ENCODE measurements at regions not wholly inside any gene's neighbourhood (a gene's known extent, or its start where the extent isn't known, plus 50 kb on each side); places are given as distances from the start of the nearest gene placed in this dataset.

- H2AFZ ChIP-seq (ENCODE audit: low read length): no peak overlapping the region
- no peak overlapping the region for H3K4me2 ChIP-seq (ENCODE audit: low read depth, low read length, poor library complexity, severe bottlenecking)
- no peaks in the 10 kb centered on the region for H3K27me3 ChIP-seq (ENCODE audit: insufficient read depth, low read length, poor library complexity, severe bottlenecking)
Observed at GRCh38 chr15:69994429-69995205, 103.1 kb downstream of the TLE3 start.

GRCh38 chr15:69996321-69997160 lies 101.2 kb downstream of the TLE3 start:
- no peak overlapping the region for H2AFZ ChIP-seq (ENCODE audit: low read length)
- no peak for TF ChIP-seq EZH2phosphoT487 (IDR thresholded peaks at IDR 0.05; ENCODE audit: borderline replicate concordance)
- TF ChIP-seq CTCF (conservative IDR thresholded peaks at IDR 0.05; ENCODE audit: low read length): no peak
- no peaks in the 10 kb centered on the region for H3F3A ChIP-seq (ENCODE audit: low read depth)
- no peaks in the 10 kb centered on the region for H3K4me1 ChIP-seq (ENCODE audit: insufficient read depth, low read length, poor library complexity, severe bottlenecking)
- H3K4me2 ChIP-seq (ENCODE audit: low read depth, low read length, poor library complexity, severe bottlenecking): no peak overlapping the region
- no peaks in the 10 kb centered on the region for H3K36me3 ChIP-seq (ENCODE audit: insufficient read depth, low read length)
- H3K9me3 ChIP-seq (ENCODE audit: insufficient read depth, low read depth, low read length): no peaks in the 10 kb centered on the region
- H3K79me2 ChIP-seq (ENCODE audit: insufficient read depth, low read length): no peaks in the 10 kb centered on the region
- no peaks in the 10 kb centered on the region for H3K9me2 ChIP-seq (replicated peaks; ENCODE audit: low read depth, low read length)
- no peaks in the 10 kb centered on the region for H4K20me1 ChIP-seq (ENCODE audit: insufficient read depth, low read length, poor library complexity, severe bottlenecking)
- no peak overlapping the region for H3K4me3 ChIP-seq (ENCODE audit: low read length, poor library complexity, severe bottlenecking)
- no peak overlapping the region for H3K9ac ChIP-seq (ENCODE audit: low read depth, low read length, poor library complexity, severe bottlenecking)
- no peaks in the 10 kb centered on the region for H3K27me3 ChIP-seq (ENCODE audit: insufficient read depth, low read length, poor library complexity, severe bottlenecking)

More at GRCh38 chr15:69994429-69995205, 103.1 kb downstream of the TLE3 start:
- no peaks in the 10 kb centered on the region for H3K9me3 ChIP-seq (ENCODE audit: insufficient read depth, low read depth, low read length)
- H3K9me2 ChIP-seq (replicated peaks; ENCODE audit: low read depth, low read length): no peaks in the 10 kb centered on the region
- no peaks in the 10 kb centered on the region for H3F3A ChIP-seq (ENCODE audit: low read depth)
- TF ChIP-seq EZH2phosphoT487 (IDR thresholded peaks at IDR 0.05; ENCODE audit: borderline replicate concordance): no peak
- no peak for TF ChIP-seq CTCF (conservative IDR thresholded peaks at IDR 0.05; ENCODE audit: low read length)
- H3K4me3 ChIP-seq (ENCODE audit: low read length, poor library complexity, severe bottlenecking): no peak overlapping the region
- no peak overlapping the region for H3K9ac ChIP-seq (ENCODE audit: low read depth, low read length, poor library complexity, severe bottlenecking)
- no peaks in the 10 kb centered on the region for H3K79me2 ChIP-seq (ENCODE audit: insufficient read depth, low read length)
- no peaks in the 10 kb centered on the region for H4K20me1 ChIP-seq (ENCODE audit: insufficient read depth, low read length, poor library complexity, severe bottlenecking)
- no peaks in the 10 kb centered on the region for H3K36me3 ChIP-seq (ENCODE audit: insufficient read depth, low read length)
- no peaks in the 10 kb centered on the region for H3K4me1 ChIP-seq (ENCODE audit: insufficient read depth, low read length, poor library complexity, severe bottlenecking)

GRCh38 chr15:69997161-69997485 lies 100.6 kb downstream of the TLE3 start:
- Histone ChIP-seq H3K4me3 (ENCODE audit: low read length, poor library complexity, severe bottlenecking) (no peak overlapping the region), H3K27me3 (ENCODE audit: insufficient read depth, low read length, poor library complexity, severe bottlenecking) (no peaks in the 10 kb centered on the region), H3K4me2 (ENCODE audit: low read depth, low read length, poor library complexity, severe bottlenecking) (no peak overlapping the region), H3K9me3 (ENCODE audit: insufficient read depth, low read depth, low read length) (no peaks in the 10 kb centered on the region), H3K36me3 (ENCODE audit: insufficient read depth, low read length) (no peaks in the 10 kb centered on the region), H3F3A (ENCODE audit: low read depth) (no peaks in the 10 kb centered on the region), H2AFZ (ENCODE audit: low read length) (no peak overlapping the region), H3K79me2 (ENCODE audit: insufficient read depth, low read length) (no peaks in the 10 kb centered on the region), H3K9me2 (replicated peaks; ENCODE audit: low read depth, low read length) (no peaks in the 10 kb centered on the region), H4K20me1 (ENCODE audit: insufficient read depth, low read length, poor library complexity, severe bottlenecking) (no peaks in the 10 kb centered on the region), H3K9ac (ENCODE audit: low read depth, low read length, poor library complexity, severe bottlenecking) (no peak overlapping the region), H3K4me1 (ENCODE audit: insufficient read depth, low read length, poor library complexity, severe bottlenecking) (no peaks in the 10 kb centered on the region)
- TF ChIP-seq EZH2phosphoT487 (IDR thresholded peaks at IDR 0.05; ENCODE audit: borderline replicate concordance) (no peak), CTCF (conservative IDR thresholded peaks at IDR 0.05; ENCODE audit: low read length) (no peak)

All from Loucy (cell line).